ENCODE measurements at regions not wholly inside any gene's neighbourhood (a gene's known extent, or its start where the extent isn't known, plus 50 kb on each side); places are given as distances from the start of the nearest gene placed in this dataset.

DNA sequence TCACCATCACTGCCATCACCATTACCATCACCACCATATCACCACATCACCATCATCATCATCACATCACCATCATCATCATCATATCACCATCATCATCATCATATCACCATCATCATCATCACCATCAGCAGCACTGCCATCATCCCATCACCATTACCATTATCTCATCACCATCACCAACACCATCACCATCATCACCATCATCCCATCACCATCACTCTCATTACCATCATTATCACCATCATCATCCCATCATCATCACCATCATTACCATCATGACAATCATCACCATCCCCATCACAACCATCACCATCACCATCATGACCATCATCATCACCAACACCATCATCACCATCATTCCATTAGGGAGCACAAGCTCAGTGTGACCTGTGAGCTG is 318.0 kb downstream of the ADGRD1 start:
- TF ChIP-seq, protein P1, sequence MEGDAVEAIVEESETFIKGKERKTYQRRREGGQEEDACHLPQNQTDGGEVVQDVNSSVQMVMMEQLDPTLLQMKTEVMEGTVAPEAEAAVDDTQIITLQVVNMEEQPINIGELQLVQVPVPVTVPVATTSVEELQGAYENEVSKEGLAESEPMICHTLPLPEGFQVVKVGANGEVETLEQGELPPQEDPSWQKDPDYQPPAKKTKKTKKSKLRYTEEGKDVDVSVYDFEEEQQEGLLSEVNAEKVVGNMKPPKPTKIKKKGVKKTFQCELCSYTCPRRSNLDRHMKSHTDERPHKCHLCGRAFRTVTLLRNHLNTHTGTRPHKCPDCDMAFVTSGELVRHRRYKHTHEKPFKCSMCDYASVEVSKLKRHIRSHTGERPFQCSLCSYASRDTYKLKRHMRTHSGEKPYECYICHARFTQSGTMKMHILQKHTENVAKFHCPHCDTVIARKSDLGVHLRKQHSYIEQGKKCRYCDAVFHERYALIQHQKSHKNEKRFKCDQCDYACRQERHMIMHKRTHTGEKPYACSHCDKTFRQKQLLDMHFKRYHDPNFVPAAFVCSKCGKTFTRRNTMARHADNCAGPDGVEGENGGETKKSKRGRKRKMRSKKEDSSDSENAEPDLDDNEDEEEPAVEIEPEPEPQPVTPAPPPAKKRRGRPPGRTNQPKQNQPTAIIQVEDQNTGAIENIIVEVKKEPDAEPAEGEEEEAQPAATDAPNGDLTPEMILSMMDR (IDR thresholded peaks at IDR 0.05; ENCODE audit: insufficient read depth, low read length) = no peak
- no peak for TF ChIP-seq POLR2AphosphoS5 (IDR thresholded peaks at IDR 0.05; ENCODE audit: low read depth)
- TF ChIP-seq, protein P2, sequence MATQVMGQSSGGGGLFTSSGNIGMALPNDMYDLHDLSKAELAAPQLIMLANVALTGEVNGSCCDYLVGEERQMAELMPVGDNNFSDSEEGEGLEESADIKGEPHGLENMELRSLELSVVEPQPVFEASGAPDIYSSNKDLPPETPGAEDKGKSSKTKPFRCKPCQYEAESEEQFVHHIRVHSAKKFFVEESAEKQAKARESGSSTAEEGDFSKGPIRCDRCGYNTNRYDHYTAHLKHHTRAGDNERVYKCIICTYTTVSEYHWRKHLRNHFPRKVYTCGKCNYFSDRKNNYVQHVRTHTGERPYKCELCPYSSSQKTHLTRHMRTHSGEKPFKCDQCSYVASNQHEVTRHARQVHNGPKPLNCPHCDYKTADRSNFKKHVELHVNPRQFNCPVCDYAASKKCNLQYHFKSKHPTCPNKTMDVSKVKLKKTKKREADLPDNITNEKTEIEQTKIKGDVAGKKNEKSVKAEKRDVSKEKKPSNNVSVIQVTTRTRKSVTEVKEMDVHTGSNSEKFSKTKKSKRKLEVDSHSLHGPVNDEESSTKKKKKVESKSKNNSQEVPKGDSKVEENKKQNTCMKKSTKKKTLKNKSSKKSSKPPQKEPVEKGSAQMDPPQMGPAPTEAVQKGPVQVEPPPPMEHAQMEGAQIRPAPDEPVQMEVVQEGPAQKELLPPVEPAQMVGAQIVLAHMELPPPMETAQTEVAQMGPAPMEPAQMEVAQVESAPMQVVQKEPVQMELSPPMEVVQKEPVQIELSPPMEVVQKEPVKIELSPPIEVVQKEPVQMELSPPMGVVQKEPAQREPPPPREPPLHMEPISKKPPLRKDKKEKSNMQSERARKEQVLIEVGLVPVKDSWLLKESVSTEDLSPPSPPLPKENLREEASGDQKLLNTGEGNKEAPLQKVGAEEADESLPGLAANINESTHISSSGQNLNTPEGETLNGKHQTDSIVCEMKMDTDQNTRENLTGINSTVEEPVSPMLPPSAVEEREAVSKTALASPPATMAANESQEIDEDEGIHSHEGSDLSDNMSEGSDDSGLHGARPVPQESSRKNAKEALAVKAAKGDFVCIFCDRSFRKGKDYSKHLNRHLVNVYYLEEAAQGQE (IDR thresholded peaks at IDR 0.05; ENCODE audit: insufficient replicate concordance, low read depth) = no peak
- no peak for TF ChIP-seq SPI1 (IDR thresholded peaks at IDR 0.05; ENCODE audit: borderline replicate concordance, low read depth)
- no peak for TF ChIP-seq GABPA (IDR thresholded peaks at IDR 0.05; ENCODE audit: low read depth)
